ENCODE measurements at regions not wholly inside any gene's neighbourhood (a gene's known extent, or its start where the extent isn't known, plus 50 kb on each side); places are given as distances from the start of the nearest gene placed in this dataset.

DNA sequence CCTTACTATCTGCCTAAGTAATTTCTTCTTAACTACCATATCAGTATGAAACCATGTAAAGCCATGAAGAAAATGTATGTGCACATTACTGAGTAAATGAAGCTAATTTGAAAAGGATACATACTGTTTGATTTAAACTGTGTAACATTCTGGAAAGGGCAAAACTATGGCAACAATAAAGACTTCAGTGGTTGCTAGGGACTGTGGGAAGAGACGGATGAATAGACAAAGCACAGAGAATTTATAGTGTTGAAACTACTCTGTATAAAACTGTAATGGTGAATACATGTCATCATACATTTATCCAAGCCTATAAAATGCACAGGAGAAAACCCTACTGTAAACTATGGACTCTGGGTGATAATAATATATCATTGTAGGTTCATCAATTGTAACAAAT, 1103.7 kb upstream of the EPHA6 start (continued):
- TF ChIP-seq, protein P1, sequence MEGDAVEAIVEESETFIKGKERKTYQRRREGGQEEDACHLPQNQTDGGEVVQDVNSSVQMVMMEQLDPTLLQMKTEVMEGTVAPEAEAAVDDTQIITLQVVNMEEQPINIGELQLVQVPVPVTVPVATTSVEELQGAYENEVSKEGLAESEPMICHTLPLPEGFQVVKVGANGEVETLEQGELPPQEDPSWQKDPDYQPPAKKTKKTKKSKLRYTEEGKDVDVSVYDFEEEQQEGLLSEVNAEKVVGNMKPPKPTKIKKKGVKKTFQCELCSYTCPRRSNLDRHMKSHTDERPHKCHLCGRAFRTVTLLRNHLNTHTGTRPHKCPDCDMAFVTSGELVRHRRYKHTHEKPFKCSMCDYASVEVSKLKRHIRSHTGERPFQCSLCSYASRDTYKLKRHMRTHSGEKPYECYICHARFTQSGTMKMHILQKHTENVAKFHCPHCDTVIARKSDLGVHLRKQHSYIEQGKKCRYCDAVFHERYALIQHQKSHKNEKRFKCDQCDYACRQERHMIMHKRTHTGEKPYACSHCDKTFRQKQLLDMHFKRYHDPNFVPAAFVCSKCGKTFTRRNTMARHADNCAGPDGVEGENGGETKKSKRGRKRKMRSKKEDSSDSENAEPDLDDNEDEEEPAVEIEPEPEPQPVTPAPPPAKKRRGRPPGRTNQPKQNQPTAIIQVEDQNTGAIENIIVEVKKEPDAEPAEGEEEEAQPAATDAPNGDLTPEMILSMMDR (IDR thresholded peaks at IDR 0.05 in 2 of 3, conservative IDR thresholded peaks at IDR 0.05 in 1 of 3; ENCODE audit: borderline replicate concordance in 1 of 3, insufficient read depth in 1 of 3, low read depth in 2 of 3, low read length in 2 of 3): no peak
- TF ChIP-seq CBX3 (IDR thresholded peaks at IDR 0.05; ENCODE audit: low read depth) (no peak), ELF1 (IDR thresholded peaks at IDR 0.05; ENCODE audit: borderline replicate concordance, low read depth) (no peak), SP1 (IDR thresholded peaks at IDR 0.05; ENCODE audit: low read depth) (no peak)

DNA sequence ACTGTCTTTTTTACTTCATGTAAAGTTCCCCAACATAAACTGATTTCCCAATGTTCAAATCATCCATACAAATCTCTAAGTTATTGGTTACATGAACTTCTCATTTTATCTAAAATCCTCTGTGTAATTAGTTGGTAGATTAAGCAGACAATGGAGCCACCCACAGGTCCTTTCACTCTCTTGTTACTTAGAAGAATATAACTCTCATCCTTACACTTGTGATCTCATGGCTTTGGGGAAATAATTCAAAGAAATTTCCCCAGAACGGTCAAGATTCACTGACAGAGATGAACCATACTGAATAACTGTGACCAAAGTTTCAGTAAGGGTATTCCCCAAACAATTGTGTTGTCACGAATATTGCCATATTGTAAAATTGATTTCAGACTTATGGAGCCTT, 1102.6 kb upstream of the EPHA6 start:
- ChIA-PET CTCF (no interaction called here), POLR2A (no interaction called here)
- no peak for DNase-seq (ENCODE audit: low read depth, low spot score)

More for the DNA sequence above, 1102.6 kb upstream of the EPHA6 start:
- no peak for ATAC-seq
- Histone ChIP-seq H4K20me1 (ENCODE audit: insufficient read depth) (no peaks in the 10 kb centered on the region), H3K9me2 (ENCODE audit: insufficient read depth) (no peaks in the 10 kb centered on the region), H2AFZ (ENCODE audit: low read depth, low read length, poor library complexity, severe bottlenecking) (no peak overlapping the region), H3K9me3 (ENCODE audit: control insufficient read depth in 1 of 2, insufficient read depth in 1 of 2, low read depth in 1 of 2, low read length in 2 of 2) (peaks cover 4 to 18% of the 10 kb centered on the region in 2 experiments), H3K4me3 (replicated peaks in 1 of 2; ENCODE audit: low read depth in 1 of 2, low read length in 2 of 2) (no peak overlapping the region), H3K4me1 (ENCODE audit: control insufficient read depth in 1 of 2, insufficient read depth in 2 of 2, low read length in 2 of 2) (no peaks in the 10 kb centered on the region), H3K4me2 (ENCODE audit: low read length) (no peak overlapping the region), H3K9ac (ENCODE audit: low read length) (no peak overlapping the region), H3K27ac (ENCODE audit: low read depth, low read length) (no peak overlapping the region), H3K36me3 (ENCODE audit: control insufficient read depth in 1 of 2, insufficient read depth in 2 of 2, low read length in 2 of 2) (no peaks in the 10 kb centered on the region), H3K27me3 (ENCODE audit: insufficient read depth, low read length) (no peaks in the 10 kb centered on the region), H3K79me2 (ENCODE audit: insufficient read depth, low read length) (no peaks in the 10 kb centered on the region)
- RAD21 ChIA-PET (ENCODE audit: low non-redundant PET in 1 of 2, low total read pairs in 2 of 2, uncharacterized antibody in 2 of 2, unreplicated experiment in 2 of 2): no interaction called here
- TF ChIP-seq, protein P2, sequence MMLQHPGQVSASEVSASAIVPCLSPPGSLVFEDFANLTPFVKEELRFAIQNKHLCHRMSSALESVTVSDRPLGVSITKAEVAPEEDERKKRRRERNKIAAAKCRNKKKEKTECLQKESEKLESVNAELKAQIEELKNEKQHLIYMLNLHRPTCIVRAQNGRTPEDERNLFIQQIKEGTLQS (IDR thresholded peaks at IDR 0.05): no peak
- TF ChIP-seq, protein P3, sequence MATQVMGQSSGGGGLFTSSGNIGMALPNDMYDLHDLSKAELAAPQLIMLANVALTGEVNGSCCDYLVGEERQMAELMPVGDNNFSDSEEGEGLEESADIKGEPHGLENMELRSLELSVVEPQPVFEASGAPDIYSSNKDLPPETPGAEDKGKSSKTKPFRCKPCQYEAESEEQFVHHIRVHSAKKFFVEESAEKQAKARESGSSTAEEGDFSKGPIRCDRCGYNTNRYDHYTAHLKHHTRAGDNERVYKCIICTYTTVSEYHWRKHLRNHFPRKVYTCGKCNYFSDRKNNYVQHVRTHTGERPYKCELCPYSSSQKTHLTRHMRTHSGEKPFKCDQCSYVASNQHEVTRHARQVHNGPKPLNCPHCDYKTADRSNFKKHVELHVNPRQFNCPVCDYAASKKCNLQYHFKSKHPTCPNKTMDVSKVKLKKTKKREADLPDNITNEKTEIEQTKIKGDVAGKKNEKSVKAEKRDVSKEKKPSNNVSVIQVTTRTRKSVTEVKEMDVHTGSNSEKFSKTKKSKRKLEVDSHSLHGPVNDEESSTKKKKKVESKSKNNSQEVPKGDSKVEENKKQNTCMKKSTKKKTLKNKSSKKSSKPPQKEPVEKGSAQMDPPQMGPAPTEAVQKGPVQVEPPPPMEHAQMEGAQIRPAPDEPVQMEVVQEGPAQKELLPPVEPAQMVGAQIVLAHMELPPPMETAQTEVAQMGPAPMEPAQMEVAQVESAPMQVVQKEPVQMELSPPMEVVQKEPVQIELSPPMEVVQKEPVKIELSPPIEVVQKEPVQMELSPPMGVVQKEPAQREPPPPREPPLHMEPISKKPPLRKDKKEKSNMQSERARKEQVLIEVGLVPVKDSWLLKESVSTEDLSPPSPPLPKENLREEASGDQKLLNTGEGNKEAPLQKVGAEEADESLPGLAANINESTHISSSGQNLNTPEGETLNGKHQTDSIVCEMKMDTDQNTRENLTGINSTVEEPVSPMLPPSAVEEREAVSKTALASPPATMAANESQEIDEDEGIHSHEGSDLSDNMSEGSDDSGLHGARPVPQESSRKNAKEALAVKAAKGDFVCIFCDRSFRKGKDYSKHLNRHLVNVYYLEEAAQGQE (IDR thresholded peaks at IDR 0.05; ENCODE audit: low read depth): no peak
- TF ChIP-seq, protein P1 (IDR thresholded peaks at IDR 0.05 in 2 of 3, conservative IDR thresholded peaks at IDR 0.05 in 1 of 3; ENCODE audit: borderline replicate concordance in 1 of 3, insufficient read depth in 1 of 3, low read depth in 2 of 3, low read length in 2 of 3): no peak
- TF ChIP-seq POLR2AphosphoS5 (IDR thresholded peaks at IDR 0.05; ENCODE audit: low read depth, low read length): no peak
- intact Hi-C loops (cut with micrococcal nuclease): no loop called here
- no TSS peak for BruUV-seq (replicated peaks)
